HG03097 (cell line): ENCODE measurements at regions not wholly inside any gene's neighbourhood (a gene's known extent, or its start where the extent isn't known, plus 50 kb on each side); places are given as distances from the start of the nearest gene placed in this dataset.
"Not testable (repeated sequence)": the region's sequence is repeated elsewhere in the genome, so short reads cannot be mapped to it uniquely, and the experiment has no call there.

Experiments used
- ATAC-seq: cut with Tn5 transposase; IDR thresholded peaks from one replicate; pipeline ENCODE4 v1.9.1; 2021; ENCODE audit not compliant: unreplicated experiment, low FRiP score

GRCh38 chr2:88913280-88913679, 221.8 kb downstream of the RPIA start:
- ATAC-seq: no peak

- no peak for ATAC-seq
These were observed 227.7 kb downstream of the RPIA start for GRCh38 chr2:88919087-88919738.

GRCh38 chr2:88920399-88920798, 228.9 kb downstream of the RPIA start:
- not testable (repeated sequence) for ATAC-seq

DNA sequence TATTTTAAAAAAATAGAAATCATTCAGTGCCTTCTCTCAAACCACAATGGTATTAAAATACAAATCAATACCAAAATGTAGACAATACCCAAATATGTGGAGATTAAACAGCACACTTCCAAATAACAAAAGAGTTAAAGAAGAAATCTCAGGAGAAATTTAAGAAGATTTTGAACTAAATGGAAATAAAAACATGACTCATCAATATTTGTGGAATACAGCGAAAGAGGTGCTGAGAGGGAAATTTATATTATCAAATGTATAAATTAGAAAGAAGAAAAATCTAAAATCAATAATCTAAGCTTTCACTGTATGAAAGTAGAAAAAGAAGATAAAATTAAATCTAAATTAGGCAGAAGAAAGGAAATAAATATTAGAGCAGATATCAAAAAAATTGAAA, 233.1 kb downstream of the RPIA start:
- ATAC-seq: no peak

DNA sequence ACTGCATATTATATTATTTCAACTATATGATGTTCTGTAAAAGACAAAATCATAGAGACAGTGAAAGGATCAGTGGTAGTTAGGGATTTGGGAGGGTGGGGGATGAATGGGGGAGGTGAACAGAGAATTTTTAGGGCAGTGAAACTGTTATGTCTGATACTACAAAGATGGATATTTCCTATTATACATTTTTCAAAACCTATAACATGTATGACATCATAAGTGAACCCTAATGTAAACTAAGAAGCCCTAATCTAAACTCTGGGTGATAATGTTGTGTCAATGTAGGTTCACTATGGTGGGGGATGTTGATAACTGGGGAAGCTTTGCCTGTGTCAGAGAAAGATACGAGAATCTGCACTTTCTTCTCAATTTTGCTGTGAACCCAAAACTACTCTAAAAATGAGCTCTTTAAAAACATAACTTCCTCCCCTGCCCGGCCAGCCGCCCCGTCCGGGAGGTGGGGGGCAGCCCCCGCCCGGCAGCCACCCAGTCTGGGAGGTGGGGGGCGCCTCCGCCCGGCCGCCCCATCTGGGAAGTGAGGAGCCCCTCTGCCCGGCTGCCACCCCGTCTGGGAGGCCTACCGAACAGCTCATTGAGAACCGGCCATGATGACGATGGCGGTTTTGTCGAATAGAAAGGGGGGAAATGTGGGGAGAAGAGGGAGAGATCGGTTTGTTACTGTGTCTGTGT, 234.4 kb downstream of the RPIA start:
- no peak for ATAC-seq

DNA sequence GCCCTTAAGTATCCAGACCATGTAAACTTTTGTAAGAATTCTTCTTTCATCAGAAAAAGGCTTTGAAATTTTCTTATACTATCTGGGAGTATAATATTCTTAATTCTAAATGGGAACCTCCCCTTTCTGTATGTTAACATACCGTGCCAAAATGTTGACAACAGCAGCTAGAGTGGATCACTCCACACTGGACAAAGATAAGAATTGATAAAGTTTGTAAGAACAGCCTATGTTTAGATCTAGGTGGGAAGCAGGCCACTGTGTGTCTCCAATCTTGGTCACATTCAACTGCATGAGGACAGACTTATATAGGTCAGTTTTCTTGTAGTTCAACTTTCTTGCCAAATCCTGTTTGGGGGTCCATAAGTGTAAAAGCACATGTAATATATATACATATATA, 235.7 kb downstream of the RPIA start:
- ATAC-seq: no peak

- no peak for ATAC-seq
These were observed 239.2 kb downstream of the RPIA start for GRCh38 chr2:88930659-88931058.

- ATAC-seq: no peak
These were observed 241.2 kb downstream of the RPIA start for GRCh38 chr2:88932686-88933085.

DNA sequence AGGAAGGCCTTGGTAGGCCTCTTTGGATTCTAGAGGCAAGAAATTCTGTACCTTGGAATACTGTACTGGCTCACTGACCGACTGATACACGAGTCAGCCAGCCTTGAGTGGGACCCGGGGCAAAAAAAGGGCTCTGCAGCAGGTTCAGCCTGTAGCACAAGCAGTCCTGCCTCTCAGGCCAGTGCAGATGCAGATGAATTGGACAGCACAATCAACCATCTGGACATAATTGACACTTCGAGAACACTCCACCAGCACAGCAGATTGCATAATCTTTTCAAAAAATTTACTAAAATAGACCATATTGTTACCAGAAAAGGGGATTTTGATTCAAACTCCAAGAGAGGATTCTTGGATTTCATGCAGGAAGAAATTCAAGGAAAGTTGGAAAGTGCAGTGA, 241.6 kb downstream of the RPIA start:
- no peak for ATAC-seq

- no peak for ATAC-seq
These were observed 242.5 kb downstream of the RPIA start for GRCh38 chr2:88933980-88934379.

DNA sequence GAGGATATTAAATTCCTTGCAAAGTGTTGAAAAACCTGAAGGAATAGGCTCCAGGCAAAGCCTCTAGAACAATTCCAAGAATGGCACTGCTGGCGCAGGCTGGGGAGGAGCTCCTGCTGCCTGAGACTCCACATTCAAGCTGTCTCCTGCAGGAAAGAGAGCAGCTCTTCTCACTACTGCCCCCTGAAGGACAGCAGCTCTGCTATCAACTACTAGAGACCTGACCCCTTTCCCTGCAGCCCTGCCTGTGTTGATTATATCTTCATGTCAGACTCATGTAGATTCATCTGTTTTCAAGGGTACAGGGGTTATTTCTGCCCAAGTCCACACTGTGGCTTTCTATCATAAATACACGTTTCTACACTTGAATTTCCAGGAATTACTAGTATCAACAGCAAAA, 249.7 kb downstream of the RPIA start:
- not testable (repeated sequence) for ATAC-seq

GRCh38 chr2:88942798-88943197, 251.3 kb downstream of the RPIA start:
- ATAC-seq: no peak

- no peak for ATAC-seq
These were observed 257.9 kb downstream of the RPIA start for GRCh38 chr2:88949336-88949735.

- no peak for ATAC-seq
These were observed 258.5 kb downstream of the RPIA start for GRCh38 chr2:88950010-88950409.

GRCh38 chr2:88955607-88956006, 264.1 kb downstream of the RPIA start:
- ATAC-seq: no peak

DNA sequence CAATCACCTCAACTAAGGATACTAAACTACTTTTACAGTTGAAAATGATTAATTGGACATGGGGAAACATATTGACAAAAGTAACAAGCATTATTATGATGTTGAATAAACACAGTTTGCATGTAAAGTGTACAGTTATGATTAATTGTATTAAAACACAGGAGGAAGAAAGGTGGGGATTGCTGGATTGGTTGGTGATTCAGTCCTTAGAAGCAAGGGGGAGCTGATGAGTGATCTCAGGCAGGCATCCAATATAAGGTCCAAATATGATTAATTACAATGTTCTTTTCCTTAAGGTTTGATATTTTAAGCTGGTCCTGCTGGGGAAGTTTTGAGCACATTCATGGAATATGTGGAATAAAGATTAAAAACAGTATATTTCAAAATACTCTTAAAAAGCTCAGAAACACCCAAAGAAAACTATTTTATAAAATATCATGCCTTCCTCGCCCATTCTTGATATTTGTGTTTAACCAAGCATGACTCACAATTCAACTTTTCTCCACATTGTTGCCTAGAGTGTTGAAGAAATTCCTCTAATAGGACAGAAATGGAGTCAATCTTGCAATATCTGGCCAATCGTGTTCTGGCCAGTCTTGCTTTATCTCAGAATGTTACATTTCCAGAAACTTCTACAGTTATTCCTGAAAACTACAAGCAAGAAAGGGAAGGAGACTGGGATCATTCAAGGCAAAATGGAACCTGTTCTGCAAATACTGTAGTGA, 268.2 kb downstream of the RPIA start:
- ATAC-seq: no peak

DNA sequence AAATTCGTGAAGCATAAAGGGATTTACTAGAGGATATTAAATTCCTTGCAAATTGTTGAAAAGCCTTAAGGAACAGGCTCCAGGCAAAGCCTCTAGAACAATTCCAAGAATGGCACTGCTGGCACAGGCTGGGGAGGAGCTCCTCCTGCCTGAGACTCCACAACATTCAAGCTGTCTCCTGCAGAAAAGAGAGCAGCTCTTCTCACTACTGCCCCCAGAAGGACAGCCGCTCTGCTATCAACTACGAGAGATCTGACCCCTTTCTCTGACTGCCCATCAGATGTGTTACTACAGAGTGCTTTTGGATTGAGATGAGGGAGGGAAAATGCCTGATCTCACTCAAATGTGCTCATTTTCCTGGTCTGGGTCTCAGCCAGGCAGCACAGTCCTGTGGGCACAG, 269.9 kb downstream of the RPIA start:
- not testable (repeated sequence) for ATAC-seq

GRCh38 chr2:88967844-88968243, 276.4 kb downstream of the RPIA start:
- no peak for ATAC-seq

GRCh38 chr2:88978011-88978410, 286.5 kb downstream of the RPIA start:
- not testable (repeated sequence) for ATAC-seq

DNA sequence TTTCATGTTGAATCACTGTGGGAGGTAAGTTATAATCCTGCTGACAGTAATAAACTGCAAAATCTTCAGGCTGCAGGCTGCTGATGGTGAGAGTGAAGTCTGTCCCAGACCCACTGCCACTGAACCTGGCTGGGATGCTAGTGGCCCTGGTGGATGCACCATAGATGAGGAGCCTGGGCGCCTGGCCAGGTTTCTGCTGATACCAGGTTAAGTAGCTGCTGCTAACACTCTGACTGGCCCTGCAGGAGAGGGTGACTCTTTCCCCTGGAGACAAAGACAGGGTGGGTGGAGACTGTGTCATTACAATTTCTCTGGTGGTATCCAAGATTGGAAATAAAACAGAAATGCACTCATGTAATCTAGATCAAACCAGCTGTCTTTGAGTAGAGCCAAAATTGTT, 287.0 kb downstream of the RPIA start:
- not testable (repeated sequence) for ATAC-seq

DNA sequence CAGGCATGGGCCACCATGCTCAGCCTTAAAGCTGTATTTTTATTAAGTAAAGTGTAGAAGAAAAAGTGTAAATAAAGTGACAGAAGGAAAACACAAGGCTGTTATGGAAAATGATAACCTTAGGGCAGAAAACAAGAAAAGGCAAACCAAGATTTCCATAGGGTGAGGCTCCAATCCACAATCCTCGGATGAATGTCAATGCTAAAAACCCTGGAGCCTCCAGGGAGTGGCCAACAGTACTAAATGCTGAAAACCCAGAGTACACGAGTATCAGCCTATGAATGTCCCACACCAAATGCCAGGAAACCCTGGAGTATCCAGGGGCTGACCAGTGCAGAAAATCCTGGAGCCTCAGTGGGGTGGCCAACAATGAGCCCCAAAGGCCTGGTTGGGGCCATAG, 292.6 kb downstream of the RPIA start:
- ATAC-seq: not testable (repeated sequence)
